PFSK-1 (cell line): ENCODE measurements at regions not wholly inside any gene's neighbourhood (a gene's known extent, or its start where the extent isn't known, plus 50 kb on each side); places are given as distances from the start of the nearest gene placed in this dataset.

Experiments
- FOXP2 ChIP-seq: optimal IDR thresholded peaks from 2 replicates; pipeline ENCODE3; 2011; ENCODE audit warnings: borderline replicate concordance, control low read depth, inconsistent platforms; ENCODE audit not compliant: insufficient read depth; ENCODE audit errors: extremely low read length, extremely low read depth
- POLR2AphosphoS5 ChIP-seq: IDR thresholded peaks from 2 replicates; pipeline ENCODE4 v1.6.1; 2012; ENCODE audit warnings: low read depth, mild to moderate bottlenecking, control low read depth, low read length, moderate library complexity
- SIN3A ChIP-seq: IDR thresholded peaks from 2 replicates; pipeline ENCODE4 v1.6.1; 2012; ENCODE audit warnings: mild to moderate bottlenecking, low read length, moderate library complexity, borderline replicate concordance; ENCODE audit not compliant: insufficient read depth
- TAF1 ChIP-seq: IDR thresholded peaks from 2 replicates; pipeline ENCODE4 v1.6.1; 2012; ENCODE audit warnings: low read length, control low read depth, borderline replicate concordance; ENCODE audit not compliant: insufficient read depth
- TF ChIP-seq, protein P1 (sequence below), 2 experiments: IDR thresholded peaks; 2 replicates each; pipeline versions ENCODE4 v1.6.1 to v1.8.0; 2011 to 2012; ENCODE audit warnings: low read depth in 2 of 2, low read length in 2 of 2, control low read depth in 1 of 2, inconsistent platforms in 1 of 2, mild to moderate bottlenecking in 1 of 2, moderate library complexity in 1 of 2; ENCODE audit not compliant: insufficient read depth in 1 of 2

DNA sequence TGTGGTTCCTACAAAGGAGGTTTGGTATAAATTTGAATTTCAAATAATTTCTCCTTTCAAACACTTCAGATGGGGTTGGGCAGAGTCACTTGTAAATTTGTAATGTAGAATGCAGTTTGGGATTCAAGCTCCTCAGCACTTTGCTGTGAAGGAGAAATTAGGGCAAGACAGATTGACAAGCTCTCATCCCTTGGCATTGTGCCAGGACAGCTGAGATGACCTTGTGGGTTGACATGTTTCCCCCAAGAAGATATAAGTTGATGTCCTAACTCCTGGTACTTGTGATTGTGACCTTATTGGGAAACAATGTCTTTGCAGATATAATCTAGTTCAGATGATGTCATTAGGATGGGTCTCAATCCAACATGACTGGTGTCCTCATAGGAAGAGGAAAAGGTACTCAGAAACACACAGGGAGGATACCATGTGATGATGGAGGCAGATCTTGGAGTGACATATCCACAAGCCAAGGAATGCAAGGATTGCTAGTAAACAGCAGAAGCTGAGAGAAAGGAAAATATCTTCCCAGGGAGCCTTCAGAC, 408.3 kb downstream of the MED10 start:
- TF ChIP-seq POLR2AphosphoS5 = no peak
- no peak for TF ChIP-seq SIN3A
- TF ChIP-seq FOXP2 = no peak
- TF ChIP-seq, protein P1, sequence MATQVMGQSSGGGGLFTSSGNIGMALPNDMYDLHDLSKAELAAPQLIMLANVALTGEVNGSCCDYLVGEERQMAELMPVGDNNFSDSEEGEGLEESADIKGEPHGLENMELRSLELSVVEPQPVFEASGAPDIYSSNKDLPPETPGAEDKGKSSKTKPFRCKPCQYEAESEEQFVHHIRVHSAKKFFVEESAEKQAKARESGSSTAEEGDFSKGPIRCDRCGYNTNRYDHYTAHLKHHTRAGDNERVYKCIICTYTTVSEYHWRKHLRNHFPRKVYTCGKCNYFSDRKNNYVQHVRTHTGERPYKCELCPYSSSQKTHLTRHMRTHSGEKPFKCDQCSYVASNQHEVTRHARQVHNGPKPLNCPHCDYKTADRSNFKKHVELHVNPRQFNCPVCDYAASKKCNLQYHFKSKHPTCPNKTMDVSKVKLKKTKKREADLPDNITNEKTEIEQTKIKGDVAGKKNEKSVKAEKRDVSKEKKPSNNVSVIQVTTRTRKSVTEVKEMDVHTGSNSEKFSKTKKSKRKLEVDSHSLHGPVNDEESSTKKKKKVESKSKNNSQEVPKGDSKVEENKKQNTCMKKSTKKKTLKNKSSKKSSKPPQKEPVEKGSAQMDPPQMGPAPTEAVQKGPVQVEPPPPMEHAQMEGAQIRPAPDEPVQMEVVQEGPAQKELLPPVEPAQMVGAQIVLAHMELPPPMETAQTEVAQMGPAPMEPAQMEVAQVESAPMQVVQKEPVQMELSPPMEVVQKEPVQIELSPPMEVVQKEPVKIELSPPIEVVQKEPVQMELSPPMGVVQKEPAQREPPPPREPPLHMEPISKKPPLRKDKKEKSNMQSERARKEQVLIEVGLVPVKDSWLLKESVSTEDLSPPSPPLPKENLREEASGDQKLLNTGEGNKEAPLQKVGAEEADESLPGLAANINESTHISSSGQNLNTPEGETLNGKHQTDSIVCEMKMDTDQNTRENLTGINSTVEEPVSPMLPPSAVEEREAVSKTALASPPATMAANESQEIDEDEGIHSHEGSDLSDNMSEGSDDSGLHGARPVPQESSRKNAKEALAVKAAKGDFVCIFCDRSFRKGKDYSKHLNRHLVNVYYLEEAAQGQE (IDR thresholded peaks at IDR 0.05; ENCODE audit: insufficient read depth in 1 of 2, low read depth in 2 of 2, low read length in 2 of 2) = no peak
- TF ChIP-seq TAF1 = no peak

DNA sequence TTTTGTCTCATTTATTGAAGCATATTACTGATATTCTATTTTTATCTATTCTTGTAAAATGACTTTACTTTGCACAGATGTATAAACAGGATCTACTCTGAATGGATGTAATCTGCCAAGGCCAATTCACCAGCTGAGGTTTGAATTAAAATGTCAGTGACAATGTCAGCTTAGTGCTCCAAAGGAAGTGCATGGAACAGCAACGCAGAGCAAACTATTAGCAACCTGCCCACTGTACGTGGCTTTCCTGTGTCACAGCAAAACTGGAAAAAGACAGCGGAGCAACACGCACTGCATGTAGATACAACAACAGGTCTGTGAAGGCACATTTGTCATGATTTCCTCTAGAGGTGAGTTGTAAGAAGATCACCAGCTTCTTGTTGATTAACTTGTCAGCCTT, 409.4 kb downstream of the MED10 start:
- TF ChIP-seq, protein P1 (IDR thresholded peaks at IDR 0.05; ENCODE audit: insufficient read depth in 1 of 2, low read depth in 2 of 2, low read length in 2 of 2) = no peak
- TF ChIP-seq POLR2AphosphoS5 (no peak), TAF1 (no peak), SIN3A (no peak), FOXP2 (no peak)

DNA sequence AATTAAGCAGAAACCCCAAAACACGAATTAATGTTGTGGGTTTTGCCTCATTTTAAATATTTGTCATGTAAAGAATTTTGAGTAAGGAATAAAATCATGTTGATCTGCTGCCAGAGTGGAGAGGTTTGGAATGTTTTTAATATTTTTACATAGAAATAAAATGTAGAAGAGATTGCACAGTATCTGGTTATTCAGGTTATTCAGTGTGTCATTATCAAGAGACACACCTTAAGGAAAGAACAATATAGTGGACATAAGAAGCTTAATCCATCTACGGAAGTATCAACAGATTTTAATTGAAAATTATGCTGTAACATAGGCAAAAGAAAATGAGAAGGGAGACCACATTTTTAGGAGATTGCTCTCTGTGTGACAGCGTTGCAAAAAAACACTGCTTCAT, 410.4 kb downstream of the MED10 start:
- TF ChIP-seq POLR2AphosphoS5 = no peak

DNA sequence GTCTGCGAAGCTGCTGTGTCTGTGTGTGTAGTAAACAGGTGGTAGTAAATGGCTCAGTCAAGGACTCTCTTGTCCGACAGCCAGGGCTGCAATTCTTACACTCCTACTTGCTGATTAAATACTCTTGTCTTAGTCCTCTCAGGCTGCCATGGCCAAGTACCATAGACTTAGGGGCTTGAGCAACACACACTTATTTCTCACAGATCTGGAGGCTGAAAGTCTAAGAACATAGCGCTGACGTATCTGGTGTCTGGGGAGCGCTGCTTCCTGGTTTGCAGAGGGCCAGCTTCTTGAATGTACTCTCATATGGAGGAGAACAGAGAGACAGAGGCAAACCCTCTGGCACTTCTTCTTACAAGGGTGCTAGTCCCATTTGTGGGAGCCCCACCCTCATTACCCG, 411.0 kb downstream of the MED10 start:
- TF ChIP-seq, protein P1 (IDR thresholded peaks at IDR 0.05; ENCODE audit: insufficient read depth in 1 of 2, low read depth in 2 of 2, low read length in 2 of 2) = no peak
- no peak for TF ChIP-seq SIN3A
- no peak for TF ChIP-seq POLR2AphosphoS5
- TF ChIP-seq TAF1 = no peak
- TF ChIP-seq FOXP2 = no peak

DNA sequence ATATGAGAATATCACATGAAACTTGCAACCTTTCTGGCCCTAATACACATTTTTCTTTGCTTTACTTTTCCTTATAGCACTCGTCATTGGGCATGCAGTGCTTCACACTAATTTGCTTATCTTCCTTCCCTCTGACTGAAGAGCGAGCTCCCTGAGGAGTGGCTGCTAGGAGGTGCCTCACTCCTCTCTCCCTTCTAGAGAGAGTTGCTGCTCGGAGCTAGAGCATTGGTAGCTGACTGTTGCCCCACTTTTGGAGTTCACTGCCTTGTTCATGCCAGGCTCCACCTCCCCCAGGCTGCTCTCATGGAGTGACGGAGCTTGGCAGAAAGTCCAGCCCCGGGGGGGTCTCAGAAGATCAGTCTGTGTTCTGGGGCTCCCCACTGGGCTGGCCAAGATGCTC, 413.2 kb downstream of the MED10 start:
- TF ChIP-seq POLR2AphosphoS5 (no peak), SIN3A (no peak), FOXP2 (no peak), TAF1 (no peak)
- TF ChIP-seq, protein P1 (IDR thresholded peaks at IDR 0.05; ENCODE audit: insufficient read depth in 1 of 2, low read depth in 2 of 2, low read length in 2 of 2) = no peak
